ENCODE measurements at regions not wholly inside any gene's neighbourhood (a gene's known extent, or its start where the extent isn't known, plus 50 kb on each side); places are given as distances from the start of the nearest gene placed in this dataset.
A peak's percentile ranks its signal among the peaks of the same experiment; 100 is the strongest.

GRCh38 chr12:32031109-32031508 is 71.9 kb downstream of the RESF1 start:
- FAIRE-seq (no peak), DNase-seq (ENCODE audit: low read depth) (no peak)
- H3K4me3 ChIP-seq (ENCODE audit: low read depth, low read length) = no peak overlapping the region
- no peaks in the 10 kb centered on the region for H3K27me3 ChIP-seq (ENCODE audit: control insufficient read depth, insufficient read depth, low read length)
- TF ChIP-seq CTCF (IDR thresholded peaks at IDR 0.05; ENCODE audit: insufficient read depth, low read length, severe bottlenecking) = no peak
- no peaks in the 10 kb centered on the region for H3K36me3 ChIP-seq (ENCODE audit: control insufficient read depth, insufficient read depth, low read length)

GRCh38 chr12:32032205-32032810 is 73.1 kb downstream of the RESF1 start:
- FAIRE-seq (no peak), DNase-seq (ENCODE audit: low read depth) (peak; percentile 54)
- H3K27me3 ChIP-seq (ENCODE audit: control insufficient read depth, insufficient read depth, low read length) = no peaks in the 10 kb centered on the region
- no peaks in the 10 kb centered on the region for H3K36me3 ChIP-seq (ENCODE audit: control insufficient read depth, insufficient read depth, low read length)
- TF ChIP-seq CTCF (IDR thresholded peaks at IDR 0.05; ENCODE audit: insufficient read depth, low read length, severe bottlenecking) = no peak
- no peak overlapping the region for H3K4me3 ChIP-seq (ENCODE audit: low read depth, low read length)

GRCh38 chr12:32033406-32033805 is 73.2 kb upstream of the BICD1 start:
- no peak for TF ChIP-seq CTCF (IDR thresholded peaks at IDR 0.05; ENCODE audit: insufficient read depth, low read length, severe bottlenecking)
- Histone ChIP-seq H3K4me3 (ENCODE audit: low read depth, low read length) (no peak overlapping the region), H3K27me3 (ENCODE audit: control insufficient read depth, insufficient read depth, low read length) (no peaks in the 10 kb centered on the region), H3K36me3 (ENCODE audit: control insufficient read depth, insufficient read depth, low read length) (no peaks in the 10 kb centered on the region)
- FAIRE-seq (no peak), DNase-seq (ENCODE audit: low read depth) (no peak)

- no peaks in the 10 kb centered on the region for H3K27me3 ChIP-seq (ENCODE audit: control insufficient read depth, insufficient read depth, low read length)
- DNase-seq (ENCODE audit: low read depth) (no peak), FAIRE-seq (no peak)
- no peaks in the 10 kb centered on the region for H3K36me3 ChIP-seq (ENCODE audit: control insufficient read depth, insufficient read depth, low read length)
- no peak overlapping the region for H3K4me3 ChIP-seq (ENCODE audit: low read depth, low read length)
- no peak for TF ChIP-seq CTCF (IDR thresholded peaks at IDR 0.05; ENCODE audit: insufficient read depth, low read length, severe bottlenecking)
Measured at GRCh38 chr12:32034045-32034444, 72.6 kb upstream of the BICD1 start.

- H3K36me3 ChIP-seq (ENCODE audit: control insufficient read depth, insufficient read depth, low read length) = no peaks in the 10 kb centered on the region
- DNase-seq (ENCODE audit: low read depth) (no peak), FAIRE-seq (no peak)
- H3K4me3 ChIP-seq (ENCODE audit: low read depth, low read length) = no peak overlapping the region
- no peak for TF ChIP-seq CTCF (IDR thresholded peaks at IDR 0.05; ENCODE audit: insufficient read depth, low read length, severe bottlenecking)
- H3K27me3 ChIP-seq (ENCODE audit: control insufficient read depth, insufficient read depth, low read length) = no peaks in the 10 kb centered on the region
Measured at GRCh38 chr12:32036477-32037263, 70.0 kb upstream of the BICD1 start.

Data from bronchial epithelial cell (primary cell).